HL-60 (cell line): ENCODE measurements at regions not wholly inside any gene's neighbourhood (a gene's known extent, or its start where the extent isn't known, plus 50 kb on each side); places are given as distances from the start of the nearest gene placed in this dataset.

Experiments used
- TF ChIP-seq, protein P1 (sequence below): IDR thresholded peaks from one replicate; pipeline ENCODE4 v1.5.1; 2011; ENCODE audit warnings: low read length, control low read depth, inconsistent platforms; ENCODE audit not compliant: insufficient read depth
- TF ChIP-seq, protein P2 (sequence below): IDR thresholded peaks from 2 replicates; pipeline ENCODE4 v1.6.1; 2012; ENCODE audit warnings: low read depth; ENCODE audit not compliant: insufficient replicate concordance

DNA sequence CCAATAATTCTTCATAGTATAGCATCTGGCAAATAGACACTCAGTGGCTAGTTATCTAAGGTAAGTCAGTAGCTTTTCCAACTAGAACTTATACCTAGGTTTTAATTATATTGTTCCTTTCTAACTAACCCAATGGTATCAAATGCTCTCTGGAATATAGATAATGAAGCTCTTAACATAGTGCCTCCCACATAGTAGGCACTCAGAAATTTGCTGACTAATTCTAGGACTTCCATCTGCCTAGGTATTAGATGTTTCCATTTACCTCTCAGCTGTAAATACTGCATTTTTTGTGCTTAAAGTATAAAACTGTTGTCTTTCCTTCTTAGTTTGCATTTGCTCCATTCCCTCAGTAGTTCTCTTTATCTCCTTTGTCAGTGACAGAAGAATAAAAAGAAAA is 214.3 kb upstream of the SPRY1 start:
- TF ChIP-seq, protein P1, sequence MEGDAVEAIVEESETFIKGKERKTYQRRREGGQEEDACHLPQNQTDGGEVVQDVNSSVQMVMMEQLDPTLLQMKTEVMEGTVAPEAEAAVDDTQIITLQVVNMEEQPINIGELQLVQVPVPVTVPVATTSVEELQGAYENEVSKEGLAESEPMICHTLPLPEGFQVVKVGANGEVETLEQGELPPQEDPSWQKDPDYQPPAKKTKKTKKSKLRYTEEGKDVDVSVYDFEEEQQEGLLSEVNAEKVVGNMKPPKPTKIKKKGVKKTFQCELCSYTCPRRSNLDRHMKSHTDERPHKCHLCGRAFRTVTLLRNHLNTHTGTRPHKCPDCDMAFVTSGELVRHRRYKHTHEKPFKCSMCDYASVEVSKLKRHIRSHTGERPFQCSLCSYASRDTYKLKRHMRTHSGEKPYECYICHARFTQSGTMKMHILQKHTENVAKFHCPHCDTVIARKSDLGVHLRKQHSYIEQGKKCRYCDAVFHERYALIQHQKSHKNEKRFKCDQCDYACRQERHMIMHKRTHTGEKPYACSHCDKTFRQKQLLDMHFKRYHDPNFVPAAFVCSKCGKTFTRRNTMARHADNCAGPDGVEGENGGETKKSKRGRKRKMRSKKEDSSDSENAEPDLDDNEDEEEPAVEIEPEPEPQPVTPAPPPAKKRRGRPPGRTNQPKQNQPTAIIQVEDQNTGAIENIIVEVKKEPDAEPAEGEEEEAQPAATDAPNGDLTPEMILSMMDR: no peak
- TF ChIP-seq, protein P2, sequence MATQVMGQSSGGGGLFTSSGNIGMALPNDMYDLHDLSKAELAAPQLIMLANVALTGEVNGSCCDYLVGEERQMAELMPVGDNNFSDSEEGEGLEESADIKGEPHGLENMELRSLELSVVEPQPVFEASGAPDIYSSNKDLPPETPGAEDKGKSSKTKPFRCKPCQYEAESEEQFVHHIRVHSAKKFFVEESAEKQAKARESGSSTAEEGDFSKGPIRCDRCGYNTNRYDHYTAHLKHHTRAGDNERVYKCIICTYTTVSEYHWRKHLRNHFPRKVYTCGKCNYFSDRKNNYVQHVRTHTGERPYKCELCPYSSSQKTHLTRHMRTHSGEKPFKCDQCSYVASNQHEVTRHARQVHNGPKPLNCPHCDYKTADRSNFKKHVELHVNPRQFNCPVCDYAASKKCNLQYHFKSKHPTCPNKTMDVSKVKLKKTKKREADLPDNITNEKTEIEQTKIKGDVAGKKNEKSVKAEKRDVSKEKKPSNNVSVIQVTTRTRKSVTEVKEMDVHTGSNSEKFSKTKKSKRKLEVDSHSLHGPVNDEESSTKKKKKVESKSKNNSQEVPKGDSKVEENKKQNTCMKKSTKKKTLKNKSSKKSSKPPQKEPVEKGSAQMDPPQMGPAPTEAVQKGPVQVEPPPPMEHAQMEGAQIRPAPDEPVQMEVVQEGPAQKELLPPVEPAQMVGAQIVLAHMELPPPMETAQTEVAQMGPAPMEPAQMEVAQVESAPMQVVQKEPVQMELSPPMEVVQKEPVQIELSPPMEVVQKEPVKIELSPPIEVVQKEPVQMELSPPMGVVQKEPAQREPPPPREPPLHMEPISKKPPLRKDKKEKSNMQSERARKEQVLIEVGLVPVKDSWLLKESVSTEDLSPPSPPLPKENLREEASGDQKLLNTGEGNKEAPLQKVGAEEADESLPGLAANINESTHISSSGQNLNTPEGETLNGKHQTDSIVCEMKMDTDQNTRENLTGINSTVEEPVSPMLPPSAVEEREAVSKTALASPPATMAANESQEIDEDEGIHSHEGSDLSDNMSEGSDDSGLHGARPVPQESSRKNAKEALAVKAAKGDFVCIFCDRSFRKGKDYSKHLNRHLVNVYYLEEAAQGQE: no peak
